ENCODE measurements at regions not wholly inside any gene's neighbourhood (a gene's known extent, or its start where the extent isn't known, plus 50 kb on each side); places are given as distances from the start of the nearest gene placed in this dataset.
A peak's percentile ranks its signal among the peaks of the same experiment; 100 is the strongest.
"Not testable (repeated sequence)": the region's sequence is repeated elsewhere in the genome, so short reads cannot be mapped to it uniquely, and the experiment has no call there.

- not testable (repeated sequence) for H3K4me1 Mint-ChIP-seq; H3K4me3 Mint-ChIP-seq; DNase-seq (ENCODE audit: low spot score in 2 of 2); H3K27me3 Mint-ChIP-seq; H3K9me3 Mint-ChIP-seq; H3K27ac Mint-ChIP-seq (ENCODE audit: low read depth); H3K36me3 Mint-ChIP-seq (ENCODE audit: insufficient read depth)
- ATAC-seq (replicated peaks; ENCODE audit: extremely low read depth, poor library complexity, severe bottlenecking) = peak; percentile 19
Observed at GRCh38 chr1:206408371-206409288, 61.6 kb upstream of the IKBKE start.

DNA sequence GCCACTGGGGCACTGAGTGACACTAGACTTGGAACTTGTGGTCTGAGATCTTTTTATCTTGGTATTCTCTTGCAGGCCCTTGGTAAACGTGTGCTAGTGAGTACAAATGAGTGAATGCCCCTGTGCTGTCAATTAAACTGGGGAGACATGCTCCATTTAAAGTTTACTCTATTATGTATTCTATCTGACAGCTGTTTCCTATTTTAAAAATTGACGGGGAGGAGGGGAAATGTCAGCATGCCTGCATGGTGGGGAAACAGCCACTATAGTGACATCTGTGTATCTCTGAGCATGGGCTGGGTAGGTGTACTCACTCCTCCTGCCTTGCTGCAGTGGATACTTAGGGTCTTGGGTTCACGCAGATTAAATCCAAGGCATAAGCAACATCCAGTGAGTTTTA is 59.0 kb upstream of the IKBKE start:
- Mint-ChIP-seq H3K36me3 (ENCODE audit: insufficient read depth) (peaks cover 7% of the 10 kb centered on the region), H3K27ac (ENCODE audit: low read depth) (no peak overlapping the region), H3K4me3 (no peak overlapping the region), H3K27me3 (no peaks in the 10 kb centered on the region), H3K4me1 (no peaks in the 10 kb centered on the region), H3K9me3 (no peaks in the 10 kb centered on the region)
- ATAC-seq (replicated peaks; ENCODE audit: extremely low read depth, poor library complexity, severe bottlenecking) (no peak), DNase-seq (ENCODE audit: low spot score in 2 of 2) (no peak)

DNA sequence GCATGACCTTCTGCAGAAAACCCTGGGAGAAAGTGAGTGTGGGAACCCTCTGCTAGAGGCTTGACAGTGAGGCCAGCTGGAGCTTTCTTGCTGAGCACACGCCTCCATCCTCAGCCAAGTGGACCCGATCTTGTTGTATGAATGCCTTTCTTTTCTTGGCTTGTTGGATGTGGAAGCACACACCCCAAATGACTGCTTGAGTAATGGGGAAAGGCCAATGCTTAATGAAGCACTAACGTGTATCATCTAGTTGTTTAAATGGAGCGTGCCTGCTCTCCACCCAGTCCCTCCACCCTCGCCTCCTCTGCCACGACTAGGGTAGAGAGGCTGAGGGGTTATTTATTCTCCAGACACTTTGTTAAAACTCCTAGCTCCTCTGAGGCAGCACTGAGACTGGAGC is 54.3 kb upstream of the IKBKE start:
- ATAC-seq (replicated peaks; ENCODE audit: extremely low read depth, poor library complexity, severe bottlenecking) (no peak), DNase-seq (ENCODE audit: low spot score in 2 of 2) (no peak)
- no peaks in the 10 kb centered on the region for H3K9me3 Mint-ChIP-seq
- H3K4me3 Mint-ChIP-seq = no peak overlapping the region
- peaks cover 15% of the 10 kb centered on the region for H3K36me3 Mint-ChIP-seq (ENCODE audit: insufficient read depth)
- no peak overlapping the region for H3K27ac Mint-ChIP-seq (ENCODE audit: low read depth)
- H3K4me1 Mint-ChIP-seq = no peaks in the 10 kb centered on the region
- no peaks in the 10 kb centered on the region for H3K27me3 Mint-ChIP-seq

DNA sequence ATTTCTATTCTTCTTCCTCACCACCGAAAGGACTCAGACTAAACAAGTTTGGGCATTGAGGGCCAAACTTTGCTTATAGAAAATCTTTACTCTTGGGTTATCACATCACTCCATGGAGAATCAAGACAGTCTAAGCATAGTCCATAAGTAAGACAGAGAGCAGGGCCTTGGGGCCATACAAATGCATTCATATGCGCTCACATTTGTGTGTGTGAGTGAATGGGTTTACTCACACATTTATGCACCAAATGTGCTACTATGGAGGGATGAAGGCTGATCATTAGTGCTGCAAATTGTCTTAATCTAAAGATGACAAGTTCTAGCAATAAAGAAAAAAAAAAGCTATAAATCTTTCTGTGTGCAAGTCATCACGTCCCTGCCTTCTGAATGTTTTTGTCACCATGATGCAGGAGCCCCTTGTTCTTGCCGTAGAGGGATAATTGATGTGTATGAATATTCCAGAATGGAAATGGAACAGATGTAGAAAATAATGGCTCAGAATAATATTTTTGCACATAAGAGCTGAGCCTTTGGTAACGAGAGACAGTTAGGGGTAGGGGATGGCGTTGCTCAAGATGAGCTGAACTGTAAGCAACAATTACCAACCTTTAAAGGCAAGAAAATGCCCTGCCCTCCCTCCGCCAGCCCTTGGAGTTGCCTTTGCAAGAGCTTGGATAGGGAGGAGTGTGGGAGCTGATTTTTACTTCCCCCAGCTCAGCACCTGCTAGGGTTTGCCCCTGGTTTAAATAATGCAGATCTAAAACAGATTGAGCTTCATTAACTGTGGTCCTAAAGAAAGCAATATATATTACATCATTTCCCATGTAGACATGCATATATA is 52.3 kb upstream of the IKBKE start:
- Mint-ChIP-seq H3K36me3 (ENCODE audit: insufficient read depth) (peaks cover 20% of the 10 kb centered on the region), H3K27me3 (no peaks in the 10 kb centered on the region), H3K4me3 (no peak overlapping the region), H3K4me1 (no peaks in the 10 kb centered on the region), H3K27ac (ENCODE audit: low read depth) (no peak overlapping the region), H3K9me3 (no peaks in the 10 kb centered on the region)
- no peak for DNase-seq (ENCODE audit: low spot score in 2 of 2)
- no peak for ATAC-seq (replicated peaks; ENCODE audit: extremely low read depth, poor library complexity, severe bottlenecking)

- no peaks in the 10 kb centered on the region for H3K9me3 Mint-ChIP-seq
- no peak for ATAC-seq (replicated peaks; ENCODE audit: extremely low read depth, poor library complexity, severe bottlenecking)
- DNase-seq (ENCODE audit: low spot score in 2 of 2) = no peak
- no peaks in the 10 kb centered on the region for H3K27me3 Mint-ChIP-seq
- no peak overlapping the region for H3K27ac Mint-ChIP-seq (ENCODE audit: low read depth)
- H3K36me3 Mint-ChIP-seq (ENCODE audit: insufficient read depth) = peaks cover 23% of the 10 kb centered on the region
- H3K4me3 Mint-ChIP-seq = no peak overlapping the region
- no peaks in the 10 kb centered on the region for H3K4me1 Mint-ChIP-seq
Observed at GRCh38 chr1:206419250-206419649, 51.0 kb upstream of the IKBKE start.

GRCh38 chr1:206419783-206420182 is 50.5 kb upstream of the IKBKE start:
- Mint-ChIP-seq H3K36me3 (ENCODE audit: insufficient read depth) (peaks cover 21% of the 10 kb centered on the region), H3K9me3 (no peaks in the 10 kb centered on the region), H3K27me3 (no peaks in the 10 kb centered on the region), H3K4me1 (no peaks in the 10 kb centered on the region), H3K27ac (ENCODE audit: low read depth) (no peak overlapping the region), H3K4me3 (no peak overlapping the region)
- ATAC-seq (replicated peaks; ENCODE audit: extremely low read depth, poor library complexity, severe bottlenecking) (no peak), DNase-seq (ENCODE audit: low spot score in 2 of 2) (no peak)

DNA sequence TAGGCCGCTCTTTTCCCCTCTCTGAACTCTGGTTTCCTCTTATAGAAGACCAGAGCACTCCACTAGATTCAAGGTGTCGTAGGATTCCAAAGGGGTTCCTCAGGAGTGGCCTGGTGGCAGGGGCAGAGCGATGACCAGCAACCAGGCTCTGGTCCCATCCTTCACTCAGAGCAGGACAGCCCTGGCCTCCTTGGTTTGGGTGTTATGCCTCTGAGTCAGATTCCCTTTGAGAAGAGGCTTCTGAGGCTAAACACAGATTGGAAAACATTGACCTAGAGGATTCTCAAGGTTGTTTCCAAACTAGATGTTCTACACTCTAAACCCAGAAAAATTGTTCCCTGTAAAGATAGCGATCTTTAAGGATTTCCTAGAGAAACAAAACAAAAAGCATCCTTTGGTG is 49.8 kb upstream of the IKBKE start:
- DNase-seq (ENCODE audit: low spot score in 2 of 2) = no peak
- H3K9me3 Mint-ChIP-seq = no peaks in the 10 kb centered on the region

More for the DNA sequence above, 49.8 kb upstream of the IKBKE start:
- Mint-ChIP-seq H3K27ac (ENCODE audit: low read depth) (no peak overlapping the region), H3K4me1 (no peaks in the 10 kb centered on the region), H3K36me3 (ENCODE audit: insufficient read depth) (peaks cover 22% of the 10 kb centered on the region), H3K4me3 (no peak overlapping the region), H3K27me3 (no peaks in the 10 kb centered on the region)
- no peak for ATAC-seq (replicated peaks; ENCODE audit: extremely low read depth, poor library complexity, severe bottlenecking)

Measured in central memory CD8-positive, alpha-beta T cell (primary cell).